Activated CD4-positive, alpha-beta T cell treated with anti-CD3 and anti-CD28 coated beads, Interleukin-2, amount 50 U/mL, for 24 hours (primary cell): ENCODE measurements at regions not wholly inside any gene's neighbourhood (a gene's known extent, or its start where the extent isn't known, plus 50 kb on each side); places are given as distances from the start of the nearest gene placed in this dataset.

Source experiments
- DNase-seq, 2 donors: peaks; one replicate each; pipeline ENCODE4 v3.0.0-alpha.2; 2020; ENCODE audit warnings: low read depth in 1 of 2, low spot score in 1 of 2

- DNase-seq: no peak
These were observed 72.1 kb downstream of the GLI2 start for GRCh38 chr2:120807751-120808150.

- DNase-seq: no peak
These were observed 73.5 kb downstream of the GLI2 start for GRCh38 chr2:120809151-120809550.

- no peak for DNase-seq
These were observed 74.2 kb downstream of the GLI2 start for GRCh38 chr2:120809609-120810440.

DNA sequence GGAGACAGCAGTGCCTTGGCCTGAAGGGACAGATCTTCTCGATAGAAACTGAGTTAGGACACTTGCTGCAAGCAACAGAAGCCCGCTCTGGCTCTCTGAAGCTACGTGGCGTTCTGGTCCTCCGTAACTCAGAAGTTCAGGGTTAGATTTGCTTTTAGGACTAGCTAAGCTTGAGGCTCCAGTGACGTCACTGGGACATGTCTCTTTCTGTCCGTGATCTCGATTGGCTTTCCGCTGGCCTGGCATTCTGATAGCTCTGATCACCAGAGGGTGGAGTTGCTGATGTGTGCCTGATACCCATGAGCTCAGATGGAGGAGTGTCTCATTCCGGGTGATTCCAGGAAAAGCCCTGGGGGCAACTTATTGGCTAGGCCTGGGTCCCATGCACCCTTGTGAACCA lies 75.0 kb downstream of the GLI2 start:
- no peak for DNase-seq

DNA sequence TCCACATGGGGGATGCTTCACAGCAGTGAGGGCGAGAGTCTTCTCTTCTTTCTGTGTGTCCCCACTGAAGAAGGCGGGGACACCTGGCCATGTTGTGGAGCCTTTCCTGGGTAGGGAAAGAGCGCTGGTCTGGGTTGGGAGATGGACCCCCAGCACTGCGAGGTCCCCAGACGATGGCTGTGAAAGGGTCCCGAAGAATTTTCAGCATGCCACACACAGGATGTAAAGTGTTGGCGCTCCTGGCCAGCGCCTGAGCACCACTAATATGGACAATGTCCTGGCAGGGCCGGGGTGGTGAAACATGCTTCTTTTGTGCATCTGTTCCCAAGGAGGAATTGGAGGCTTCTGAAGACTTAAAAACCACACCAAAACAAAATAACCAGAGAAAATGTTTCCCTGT lies 77.2 kb downstream of the GLI2 start:
- DNase-seq: no peak

- no peak for DNase-seq
These were observed 78.7 kb downstream of the GLI2 start for GRCh38 chr2:120814352-120814751.

GRCh38 chr2:120815292-120815691 lies 79.6 kb downstream of the GLI2 start:
- no peak for DNase-seq

GRCh38 chr2:120817136-120817955 lies 81.7 kb downstream of the GLI2 start:
- no peak for DNase-seq

DNA sequence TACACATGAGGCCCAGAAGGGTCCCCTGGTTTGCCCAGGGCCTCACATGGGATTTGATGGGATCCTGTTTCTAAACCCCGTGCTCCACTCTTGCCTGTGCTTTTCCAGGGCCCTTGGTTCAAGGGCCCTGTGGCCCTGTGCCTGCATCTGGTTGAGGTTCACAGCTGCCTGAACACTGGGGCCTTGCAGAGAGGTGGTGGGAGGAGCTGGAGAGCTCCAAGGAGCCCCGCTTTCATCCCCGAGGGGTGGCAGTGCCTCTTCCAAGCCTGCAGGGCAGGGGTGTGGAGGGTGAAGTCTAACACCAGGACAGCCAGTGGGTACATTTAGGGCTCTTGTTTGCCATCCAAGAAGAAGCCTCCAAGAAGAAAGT lies 82.3 kb downstream of the GLI2 start:
- no peak for DNase-seq

DNA sequence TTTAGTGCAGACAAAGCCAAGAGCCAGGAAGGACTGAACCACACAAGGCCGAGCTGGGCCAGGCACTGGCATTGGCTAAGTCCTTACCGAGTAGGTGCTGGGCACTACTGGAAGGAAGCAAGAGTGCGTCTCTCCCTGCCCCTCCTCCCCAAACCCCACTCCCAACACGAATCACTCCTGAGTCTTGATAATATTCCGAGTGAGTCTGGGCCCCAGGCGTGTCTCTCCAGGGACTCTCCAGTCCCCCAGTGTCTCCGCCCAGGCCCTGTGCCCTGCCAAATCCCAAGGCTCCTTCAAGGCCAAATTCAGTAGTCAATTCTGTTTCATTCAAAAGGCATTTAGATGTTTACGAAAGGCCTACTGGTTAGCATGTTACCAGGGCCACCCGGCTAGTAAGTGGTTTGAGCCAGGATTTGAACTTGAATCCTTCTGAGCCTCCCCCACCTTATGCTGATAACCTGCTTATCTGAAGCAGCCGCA lies 82.8 kb downstream of the GLI2 start:
- no peak for DNase-seq

GRCh38 chr2:120819720-120820210 lies 84.1 kb downstream of the GLI2 start:
- no peak for DNase-seq

DNA sequence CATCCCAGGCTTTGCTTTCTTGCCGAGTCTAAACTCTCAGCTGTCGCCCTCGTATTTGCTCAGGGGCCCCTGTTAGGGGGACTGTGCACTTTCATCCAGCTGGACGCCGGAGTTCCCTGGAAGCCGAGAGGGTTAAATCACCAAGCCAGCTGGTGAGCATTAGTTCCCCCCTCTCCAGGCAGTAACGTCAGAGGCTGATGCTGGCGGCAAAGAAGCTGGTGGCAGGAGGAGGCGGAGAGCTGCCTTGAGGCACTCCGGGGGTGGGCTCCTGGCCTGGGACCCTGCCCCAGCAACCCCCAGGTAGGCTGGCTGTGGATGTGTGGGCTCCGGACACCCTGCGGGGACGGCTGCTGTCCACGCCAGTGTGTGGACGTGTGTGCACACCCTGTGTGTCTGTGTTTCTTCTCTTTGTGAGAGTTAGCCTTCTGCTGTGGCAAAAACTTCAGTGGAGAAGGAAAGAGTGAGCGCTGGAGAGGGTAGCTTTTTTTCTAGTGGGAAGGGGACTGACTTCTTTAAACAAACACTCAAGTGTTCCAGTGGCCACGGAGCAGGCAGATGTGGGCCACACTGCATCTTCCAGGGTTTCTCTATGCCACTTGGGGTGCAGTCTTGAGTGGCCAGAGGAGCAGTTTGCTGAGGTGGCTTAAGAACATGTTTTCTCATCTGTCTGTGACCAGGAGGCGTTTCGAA lies 84.7 kb downstream of the GLI2 start:
- DNase-seq: no peak

- no peak for DNase-seq
These were observed 85.2 kb downstream of the GLI2 start for GRCh38 chr2:120820953-120821279.

DNA sequence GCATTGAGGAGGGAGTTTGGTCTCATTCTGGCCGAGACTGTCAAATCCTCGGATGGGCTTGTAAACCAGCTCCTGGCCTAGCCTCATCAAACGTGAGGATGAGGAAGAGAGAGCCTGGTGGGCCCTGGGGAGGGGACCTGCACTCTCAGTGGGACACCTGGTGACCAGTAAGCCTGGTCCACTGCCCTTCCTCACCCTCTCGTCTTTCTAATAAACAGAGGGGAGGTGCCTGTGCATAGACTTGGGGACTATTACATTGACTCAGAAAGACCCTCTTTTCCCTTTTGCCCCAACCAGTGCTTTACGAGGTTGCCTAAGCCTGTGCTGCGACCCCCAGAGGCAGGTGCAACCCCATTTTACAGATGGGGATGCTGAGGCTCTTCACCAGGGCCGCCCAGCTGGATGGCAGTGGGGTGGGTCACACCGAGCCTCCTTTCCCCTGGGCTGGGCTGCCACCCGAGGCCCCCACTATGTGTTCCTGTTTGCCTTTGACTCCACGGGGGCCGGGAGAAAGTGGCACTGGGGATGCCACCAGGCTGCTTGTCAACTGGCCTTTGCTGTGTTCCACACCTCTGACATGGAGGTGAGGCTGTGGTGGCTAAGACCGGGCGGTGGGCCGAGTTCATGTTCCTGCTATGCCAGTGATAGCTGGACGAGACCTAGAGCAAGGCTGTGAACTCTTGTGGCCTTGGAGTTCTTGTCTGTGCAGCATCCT lies 85.9 kb downstream of the GLI2 start:
- no peak for DNase-seq

DNA sequence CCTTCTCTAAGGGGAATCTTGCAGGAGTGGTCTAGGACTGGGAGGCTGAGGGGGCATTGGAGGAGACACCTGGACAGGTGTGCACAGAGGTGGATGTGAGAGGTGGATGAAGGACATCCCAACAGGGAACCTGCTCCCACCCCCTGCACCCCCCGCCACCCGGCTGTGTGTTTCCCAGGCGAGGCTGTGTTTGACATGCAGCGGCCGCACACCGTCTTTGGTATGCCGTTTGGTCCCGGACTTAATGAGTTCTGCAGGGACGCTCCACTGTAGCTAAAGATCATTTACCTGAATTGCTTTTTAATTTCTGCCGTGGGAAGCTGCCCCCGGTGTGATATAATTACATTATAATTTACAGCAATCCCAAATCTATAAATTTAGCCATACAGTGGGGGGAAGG lies 87.3 kb downstream of the GLI2 start:
- DNase-seq: no peak

GRCh38 chr2:120823551-120823950 lies 87.9 kb downstream of the GLI2 start:
- no peak for DNase-seq

GRCh38 chr2:120824246-120824645 lies 88.6 kb downstream of the GLI2 start:
- no peak for DNase-seq

DNA sequence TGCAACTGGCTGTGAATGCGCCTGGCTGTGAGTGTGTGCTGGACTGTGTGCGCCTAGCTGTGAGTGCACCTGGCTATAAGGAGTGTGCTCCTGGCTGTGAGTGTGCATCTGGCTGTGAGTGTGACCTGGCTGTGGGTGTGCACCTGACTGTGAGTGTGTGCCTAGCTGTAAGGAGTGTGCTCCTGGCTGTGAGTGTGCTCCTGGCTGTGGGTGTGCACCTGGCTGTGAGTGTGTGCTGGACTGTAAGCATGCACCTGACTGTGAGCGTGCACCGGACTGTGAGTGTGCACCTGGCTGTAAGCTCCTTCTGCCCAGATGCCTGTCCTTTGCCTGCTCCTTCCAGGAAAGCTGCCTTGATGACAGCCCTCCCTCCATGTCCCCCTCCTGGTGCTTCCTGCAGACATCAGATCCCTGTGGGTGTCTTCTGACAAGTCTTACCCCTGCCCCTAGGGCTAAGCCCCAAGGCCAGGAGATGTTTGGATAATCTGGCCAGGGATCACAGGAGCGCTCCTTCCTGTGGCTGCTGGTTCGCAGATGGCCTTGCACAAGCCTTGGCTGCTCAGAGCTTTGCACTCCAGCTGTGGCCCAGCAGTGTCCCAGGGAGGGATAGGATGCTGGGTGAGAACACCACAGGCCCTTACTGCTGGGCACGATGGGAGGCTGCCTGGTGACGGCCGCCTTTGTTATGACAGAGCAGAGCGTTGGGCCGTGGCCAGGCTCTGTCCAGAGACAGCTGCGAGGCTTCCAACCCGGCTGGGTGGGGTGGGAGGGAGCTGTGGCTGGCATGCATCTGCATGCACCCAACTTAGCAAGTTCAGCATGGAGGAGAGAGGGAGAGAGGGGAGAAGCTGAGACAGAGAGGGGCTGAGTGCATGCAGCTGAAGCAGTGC lies 89.9 kb downstream of the GLI2 start:
- no peak for DNase-seq

- DNase-seq: no peak
These were observed 90.6 kb downstream of the GLI2 start for GRCh38 chr2:120826260-120826648.
